ENCODE measurements at regions not wholly inside any gene's neighbourhood (a gene's known extent, or its start where the extent isn't known, plus 50 kb on each side); places are given as distances from the start of the nearest gene placed in this dataset.
"Not testable (repeated sequence)": the region's sequence is repeated elsewhere in the genome, so short reads cannot be mapped to it uniquely, and the experiment has no call there.

GRCh38 chrX:129091097-129091496 lies 432.2 kb downstream of the SMARCA1 start:
- no peaks in the 10 kb centered on the region for H3K79me2 ChIP-seq (ENCODE audit: insufficient read depth, low read length)
- TF ChIP-seq CTCF (IDR thresholded peaks at IDR 0.05; ENCODE audit: insufficient read depth, low read length, poor library complexity, severe bottlenecking) (no peak), EZH2phosphoT487 (conservative IDR thresholded peaks at IDR 0.05; ENCODE audit: low read length) (no peak)
- H3K9me3 ChIP-seq (ENCODE audit: insufficient read depth, low read length), result no peaks in the 10 kb centered on the region
- no peak overlapping the region for H2AFZ ChIP-seq (ENCODE audit: low read depth, low read length, severe bottlenecking)
- H3K27ac ChIP-seq (ENCODE audit: low read depth, low read length), result no peak overlapping the region
- no peak overlapping the region for H3K9ac ChIP-seq (ENCODE audit: low read length)
- no peaks in the 10 kb centered on the region for H3K27me3 ChIP-seq (ENCODE audit: low read length)
- no peaks in the 10 kb centered on the region for H3K9me2 ChIP-seq (replicated peaks; ENCODE audit: insufficient read depth, low read length)
- no peaks in the 10 kb centered on the region for H3F3A ChIP-seq (ENCODE audit: insufficient read depth)
- H3K4me3 ChIP-seq (ENCODE audit: insufficient read depth, low read length, poor library complexity, severe bottlenecking), result no peak overlapping the region
- no peaks in the 10 kb centered on the region for H3K36me3 ChIP-seq (ENCODE audit: low read length)
- no peaks in the 10 kb centered on the region for H4K20me1 ChIP-seq (ENCODE audit: low read depth, low read length)
- H3K4me2 ChIP-seq (ENCODE audit: low read depth, low read length, poor library complexity, severe bottlenecking), result no peak overlapping the region

DNA sequence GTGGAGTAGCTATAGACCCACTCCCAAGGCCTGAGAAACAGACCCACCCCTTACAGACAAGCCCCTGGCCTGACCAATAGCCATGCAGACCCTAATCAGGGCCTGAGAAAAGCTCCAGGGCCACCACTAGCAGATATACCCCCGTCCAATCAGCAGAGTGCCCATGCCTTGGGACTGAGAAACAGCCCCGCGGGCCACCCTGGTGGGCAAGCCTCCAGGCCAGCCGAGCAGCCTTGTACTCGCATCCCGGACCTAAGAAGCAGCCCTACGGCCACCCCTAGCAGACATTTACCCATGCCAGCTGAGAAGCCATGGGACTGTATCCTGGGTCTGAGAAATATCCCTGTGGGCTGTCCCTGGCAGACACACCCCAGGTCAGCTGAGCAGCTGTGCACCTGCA lies 436.5 kb downstream of the SMARCA1 start:
- Histone ChIP-seq H3F3A (ENCODE audit: insufficient read depth) (no peaks in the 10 kb centered on the region), H3K9ac (ENCODE audit: low read length) (no peak overlapping the region), H3K36me3 (ENCODE audit: low read length) (no peaks in the 10 kb centered on the region), H3K9me2 (replicated peaks; ENCODE audit: insufficient read depth, low read length) (no peaks in the 10 kb centered on the region), H3K27me3 (ENCODE audit: low read length) (no peaks in the 10 kb centered on the region), H2AFZ (ENCODE audit: low read depth, low read length, severe bottlenecking) (no peak overlapping the region), H3K9me3 (ENCODE audit: insufficient read depth, low read length) (no peaks in the 10 kb centered on the region), H3K4me3 (ENCODE audit: insufficient read depth, low read length, poor library complexity, severe bottlenecking) (no peak overlapping the region), H4K20me1 (ENCODE audit: low read depth, low read length) (no peaks in the 10 kb centered on the region), H3K27ac (ENCODE audit: low read depth, low read length) (no peak overlapping the region), H3K79me2 (ENCODE audit: insufficient read depth, low read length) (no peaks in the 10 kb centered on the region), H3K4me2 (ENCODE audit: low read depth, low read length, poor library complexity, severe bottlenecking) (no peak overlapping the region)
- TF ChIP-seq EZH2phosphoT487 (conservative IDR thresholded peaks at IDR 0.05; ENCODE audit: low read length) (no peak), CTCF (IDR thresholded peaks at IDR 0.05; ENCODE audit: insufficient read depth, low read length, poor library complexity, severe bottlenecking) (no peak)

DNA sequence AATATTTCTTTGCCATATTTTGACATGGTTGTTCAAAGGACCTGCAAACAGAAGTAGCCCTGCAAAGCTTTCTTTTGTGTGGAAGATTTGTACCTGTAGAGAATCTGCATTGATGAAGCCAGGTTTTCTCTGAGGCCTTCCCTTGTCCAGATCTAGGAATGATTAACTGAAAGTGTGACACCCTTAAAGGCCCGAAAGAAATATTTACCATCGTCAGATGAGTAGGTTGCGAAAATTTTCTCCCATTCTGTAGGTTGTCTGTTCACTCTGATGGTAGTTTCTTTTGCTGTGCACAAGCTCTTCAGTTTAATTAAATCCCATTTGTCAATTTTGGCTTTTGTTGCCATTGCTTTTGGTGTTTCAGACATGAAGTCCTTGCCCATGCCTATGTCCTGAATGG lies 439.0 kb downstream of the SMARCA1 start:
- H3K27me3 ChIP-seq (ENCODE audit: low read length); H3K4me3 ChIP-seq (ENCODE audit: insufficient read depth, low read length, poor library complexity, severe bottlenecking); H3K9ac ChIP-seq (ENCODE audit: low read length); H3F3A ChIP-seq (ENCODE audit: insufficient read depth); H4K20me1 ChIP-seq (ENCODE audit: low read depth, low read length); H3K36me3 ChIP-seq (ENCODE audit: low read length); H2AFZ ChIP-seq (ENCODE audit: low read depth, low read length, severe bottlenecking); H3K27ac ChIP-seq (ENCODE audit: low read depth, low read length); H3K4me2 ChIP-seq (ENCODE audit: low read depth, low read length, poor library complexity, severe bottlenecking); H3K79me2 ChIP-seq (ENCODE audit: insufficient read depth, low read length); H3K9me2 ChIP-seq (replicated peaks; ENCODE audit: insufficient read depth, low read length); H3K9me3 ChIP-seq (ENCODE audit: insufficient read depth, low read length): not testable (repeated sequence)

- no peaks in the 10 kb centered on the region for H4K20me1 ChIP-seq (ENCODE audit: low read depth, low read length)
- no peak overlapping the region for H3K27ac ChIP-seq (ENCODE audit: low read depth, low read length)
- no peak overlapping the region for H3K4me3 ChIP-seq (ENCODE audit: insufficient read depth, low read length, poor library complexity, severe bottlenecking)
- no peaks in the 10 kb centered on the region for H3K9me2 ChIP-seq (replicated peaks; ENCODE audit: insufficient read depth, low read length)
- H3K4me2 ChIP-seq (ENCODE audit: low read depth, low read length, poor library complexity, severe bottlenecking), result no peak overlapping the region
- H3K36me3 ChIP-seq (ENCODE audit: low read length), result no peaks in the 10 kb centered on the region
- H3K9me3 ChIP-seq (ENCODE audit: insufficient read depth, low read length), result no peaks in the 10 kb centered on the region
- no peaks in the 10 kb centered on the region for H3K79me2 ChIP-seq (ENCODE audit: insufficient read depth, low read length)
- H3F3A ChIP-seq (ENCODE audit: insufficient read depth), result no peaks in the 10 kb centered on the region
- no peak overlapping the region for H2AFZ ChIP-seq (ENCODE audit: low read depth, low read length, severe bottlenecking)
- TF ChIP-seq EZH2phosphoT487 (conservative IDR thresholded peaks at IDR 0.05; ENCODE audit: low read length) (no peak), CTCF (IDR thresholded peaks at IDR 0.05; ENCODE audit: insufficient read depth, low read length, poor library complexity, severe bottlenecking) (no peak)
- H3K9ac ChIP-seq (ENCODE audit: low read length), result no peak overlapping the region
- no peaks in the 10 kb centered on the region for H3K27me3 ChIP-seq (ENCODE audit: low read length)
Measured at GRCh38 chrX:129077424-129078170, 445.7 kb downstream of the SMARCA1 start.

Measured in SU-DHL-6 (cell line).